Uterus (tissue), 3 donors: ENCODE measurements at regions not wholly inside any gene's neighbourhood (a gene's known extent, or its start where the extent isn't known, plus 50 kb on each side); places are given as distances from the start of the nearest gene placed in this dataset.

Source experiments
- DNase-seq, 2 donors: peaks; one replicate each; pipeline ENCODE4 v3.0.0-alpha.2; 2019 to 2020
- H3K27ac ChIP-seq, 2 donors: fragments of 200-600 bp; sonication (generic); 1 replicate in 1 of 2; 2 replicates in 1 of 2; pipeline ENCODE4 v1.5.1; 2016 to 2018
- H3K27me3 ChIP-seq, 2 donors: fragments of 200-600 bp; sonication (generic); one replicate each; pipeline ENCODE4 v1.5.1; 2018 to 2019; ENCODE audit warnings: control low read depth in 1 of 2
- H3K36me3 ChIP-seq, 2 donors: fragments of 200-600 bp; sonication (generic); one replicate each; pipeline ENCODE4 v1.5.1; 2019; ENCODE audit warnings: control low read depth in 1 of 2
- H3K4me1 ChIP-seq, 2 donors: fragments of 200-600 bp; sonication (generic); one replicate each; pipeline ENCODE4 v1.5.1; 2018 to 2019; ENCODE audit warnings: control low read depth in 1 of 2
- H3K4me3 ChIP-seq, 2 donors: fragments of 200-600 bp; sonication (generic); 1 replicate in 1 of 2; 2 replicates in 1 of 2; pipeline ENCODE4 v1.5.1; 2018 to 2019; ENCODE audit warnings: mild to moderate bottlenecking in 1 of 2
- H3K9me3 ChIP-seq, 2 donors: fragments of 200-600 bp; sonication (generic); one replicate each; pipeline ENCODE4 v1.5.1; 2019; ENCODE audit warnings: control low read depth in 1 of 2
- POLR2A ChIP-seq, 2 donors: fragments of 450-650 bp; IDR thresholded peaks; one replicate each; pipeline ENCODE4 v1.6.1; 2016; ENCODE audit warnings: antibody characterized with exemption in 2 of 2, mild to moderate bottlenecking in 1 of 2, moderate library complexity in 1 of 2
- intact Hi-C: fragments of 100-400 bp; cut with DNase I; formaldehyde crosslinking; loops from one replicate; pipeline ENCODE4 v1.15.1; 2023; ENCODE audit warnings: low total_unique reads
- TF ChIP-seq, protein P1 (sequence below), 4 experiments: fragments of 200-600 bp in 2 of 4; fragments of 450-650 bp in 2 of 4; sonication (generic) in 2 of 4; IDR thresholded peaks; one replicate each; pipeline ENCODE4 v1.5.1; 2016 to 2019; ENCODE audit warnings: antibody characterized with exemption in 4 of 4, mild to moderate bottlenecking in 2 of 4, moderate library complexity in 1 of 4
- donor health status: DM: yes; HTN: yes; CAD: no.

DNA sequence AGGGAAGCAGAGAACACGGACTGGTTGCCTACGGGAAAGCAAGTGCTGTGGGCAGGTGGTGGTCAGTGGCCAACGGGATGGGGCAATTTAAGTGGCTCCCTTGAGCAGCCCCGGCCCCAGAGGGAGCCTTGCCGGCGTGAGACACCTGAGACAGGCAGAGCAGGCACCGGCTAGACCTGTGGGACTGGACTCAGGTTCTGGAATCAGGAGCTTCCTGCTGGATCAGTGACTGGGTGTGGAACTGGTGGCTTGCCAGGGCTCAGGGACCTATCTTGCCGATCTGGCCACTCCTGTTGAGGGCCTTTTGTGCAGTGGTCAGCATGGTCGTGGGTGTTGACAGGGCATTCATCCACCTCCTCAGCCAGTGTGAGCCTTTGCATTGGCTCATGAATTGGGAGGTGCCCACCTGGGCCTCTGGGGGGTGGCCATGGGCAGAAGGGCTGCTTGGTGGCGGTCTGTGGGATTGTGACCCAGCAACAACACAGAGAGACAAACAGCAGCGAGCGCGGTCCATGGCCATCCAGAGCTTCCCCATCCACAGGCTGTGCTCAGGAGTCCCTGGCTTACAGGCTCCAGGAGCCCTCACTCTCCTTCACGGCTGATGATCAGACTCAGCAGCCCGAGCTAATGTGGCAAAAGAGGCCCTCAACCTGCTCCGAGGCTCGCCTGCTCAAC, 85.4 kb upstream of the ZNF516 start:
- DNase-seq = no peak
- no peak overlapping the region for H3K27ac ChIP-seq
- peaks cover 0 to 4% of the 10 kb centered on the region in 2 donors for H3K4me1 ChIP-seq
- H3K4me3 ChIP-seq = no peak overlapping the region
- no peak for TF ChIP-seq POLR2A (IDR thresholded peaks at IDR 0.05)
- TF ChIP-seq, protein P1, sequence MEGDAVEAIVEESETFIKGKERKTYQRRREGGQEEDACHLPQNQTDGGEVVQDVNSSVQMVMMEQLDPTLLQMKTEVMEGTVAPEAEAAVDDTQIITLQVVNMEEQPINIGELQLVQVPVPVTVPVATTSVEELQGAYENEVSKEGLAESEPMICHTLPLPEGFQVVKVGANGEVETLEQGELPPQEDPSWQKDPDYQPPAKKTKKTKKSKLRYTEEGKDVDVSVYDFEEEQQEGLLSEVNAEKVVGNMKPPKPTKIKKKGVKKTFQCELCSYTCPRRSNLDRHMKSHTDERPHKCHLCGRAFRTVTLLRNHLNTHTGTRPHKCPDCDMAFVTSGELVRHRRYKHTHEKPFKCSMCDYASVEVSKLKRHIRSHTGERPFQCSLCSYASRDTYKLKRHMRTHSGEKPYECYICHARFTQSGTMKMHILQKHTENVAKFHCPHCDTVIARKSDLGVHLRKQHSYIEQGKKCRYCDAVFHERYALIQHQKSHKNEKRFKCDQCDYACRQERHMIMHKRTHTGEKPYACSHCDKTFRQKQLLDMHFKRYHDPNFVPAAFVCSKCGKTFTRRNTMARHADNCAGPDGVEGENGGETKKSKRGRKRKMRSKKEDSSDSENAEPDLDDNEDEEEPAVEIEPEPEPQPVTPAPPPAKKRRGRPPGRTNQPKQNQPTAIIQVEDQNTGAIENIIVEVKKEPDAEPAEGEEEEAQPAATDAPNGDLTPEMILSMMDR (IDR thresholded peaks at IDR 0.05) = no peak
- no peaks in the 10 kb centered on the region for H3K36me3 ChIP-seq
- H3K9me3 ChIP-seq = no peaks in the 10 kb centered on the region
- intact Hi-C loops = no loop called here
- no peaks in the 10 kb centered on the region for H3K27me3 ChIP-seq

DNA sequence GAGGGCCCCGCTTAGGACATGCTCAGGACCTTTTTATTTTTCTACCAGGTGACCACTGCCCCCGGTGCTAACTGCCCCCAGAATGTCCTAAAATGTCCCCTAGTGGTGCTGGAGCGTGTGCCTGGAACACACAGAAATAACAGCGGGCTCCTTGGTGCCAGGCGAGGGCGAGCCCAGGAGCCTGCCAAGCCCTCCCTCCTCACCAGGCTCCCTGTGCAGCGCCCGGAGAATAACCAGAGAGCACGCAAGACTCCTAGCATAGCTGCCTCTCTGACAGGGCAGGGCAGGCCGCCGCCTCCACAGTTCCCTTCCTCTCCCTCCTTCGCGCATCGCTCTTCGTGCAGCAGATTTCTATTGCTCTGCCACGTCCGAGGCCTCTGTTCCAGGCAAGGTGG, 84.3 kb upstream of the ZNF516 start:
- intact Hi-C loops = no loop called here
- no peak for TF ChIP-seq POLR2A (IDR thresholded peaks at IDR 0.05)
- TF ChIP-seq, protein P1 (IDR thresholded peaks at IDR 0.05) = no peak
- Histone ChIP-seq H3K27ac (no peak overlapping the region), H3K27me3 (no peaks in the 10 kb centered on the region), H3K4me1 (peaks cover 0 to 4% of the 10 kb centered on the region in 2 donors), H3K4me3 (no peak overlapping the region), H3K9me3 (no peaks in the 10 kb centered on the region), H3K36me3 (no peaks in the 10 kb centered on the region)
- DNase-seq = no peak

DNA sequence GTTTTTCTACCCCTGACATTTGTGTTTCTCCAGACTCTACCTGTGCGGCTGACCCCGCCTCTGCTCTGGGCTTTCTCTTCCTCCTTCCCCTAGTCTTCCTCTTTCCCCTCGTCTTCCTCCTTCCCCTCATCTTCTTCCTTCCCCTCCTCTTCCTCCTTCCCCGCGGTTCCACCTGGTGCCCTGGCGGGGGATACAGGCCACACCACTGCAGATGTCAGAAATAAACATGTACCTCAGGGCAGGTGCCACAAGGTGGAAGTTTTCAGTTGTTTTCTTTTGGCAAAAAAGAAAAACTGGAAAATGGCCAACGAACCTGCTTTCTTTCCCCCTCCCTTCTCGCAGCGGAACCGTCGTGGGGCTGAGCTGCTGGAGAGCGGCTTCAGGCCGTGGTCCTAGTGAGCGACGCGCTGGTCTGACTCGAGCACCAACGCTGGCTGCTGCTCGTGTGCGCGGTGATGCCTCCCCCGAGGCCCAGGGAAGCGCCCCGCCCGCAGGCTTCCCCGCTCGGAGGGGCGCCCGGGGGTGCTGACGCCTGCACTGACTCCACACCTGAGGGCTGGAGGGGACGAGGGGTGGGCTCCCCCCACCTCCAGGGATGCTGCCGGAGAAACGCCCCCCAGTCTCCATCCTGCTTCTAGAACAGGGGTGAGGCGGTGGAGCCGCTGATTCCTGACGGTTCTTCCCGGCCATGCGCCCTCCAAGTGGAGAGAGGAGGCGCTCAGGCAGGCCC, 83.7 kb upstream of the ZNF516 start:
- Histone ChIP-seq H3K9me3 (no peaks in the 10 kb centered on the region), H3K36me3 (no peaks in the 10 kb centered on the region), H3K4me3 (no peak overlapping the region), H3K4me1 (peaks cover 0 to 4% of the 10 kb centered on the region in 2 donors), H3K27me3 (no peaks in the 10 kb centered on the region), H3K27ac (no peak overlapping the region)
- no peak for DNase-seq
- intact Hi-C loops = no loop called here
- TF ChIP-seq, protein P1 (IDR thresholded peaks at IDR 0.05) = no peak
- TF ChIP-seq POLR2A (IDR thresholded peaks at IDR 0.05) = no peak

DNA sequence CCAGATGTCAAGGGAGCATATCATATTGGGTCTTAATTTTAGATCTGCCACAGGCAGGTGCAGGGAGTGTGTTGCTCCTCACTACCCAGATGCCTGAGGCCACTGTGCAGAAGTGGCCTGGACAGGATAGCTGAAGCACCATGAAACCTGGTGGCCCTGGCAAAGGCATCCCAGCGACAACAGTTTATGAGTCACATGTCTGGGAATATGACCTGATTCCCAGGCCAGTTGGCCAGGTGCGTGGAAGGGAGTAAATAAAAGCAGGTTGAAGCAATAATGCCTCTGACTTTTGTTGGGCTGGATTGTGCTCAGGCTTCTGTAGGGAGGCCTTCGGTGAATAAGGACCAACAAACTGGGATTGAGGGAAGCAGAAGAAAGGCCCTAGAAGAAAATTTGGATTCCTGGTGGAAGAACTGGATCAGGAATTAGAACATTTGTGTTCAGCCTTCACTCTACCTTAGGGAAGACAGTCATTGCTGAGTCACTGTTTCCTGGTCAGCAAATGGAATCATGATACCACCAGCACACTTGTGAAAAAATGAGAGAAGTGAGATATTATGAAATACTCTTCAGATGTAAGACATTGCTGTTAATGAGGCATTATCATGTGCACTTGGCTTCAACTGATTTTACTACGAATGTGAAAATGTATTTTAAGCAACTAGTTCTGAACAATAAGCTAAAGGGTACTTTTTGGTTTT, 78.4 kb upstream of the ZNF516 start:
- no peak overlapping the region for H3K27ac ChIP-seq
- no peak for DNase-seq
- TF ChIP-seq, protein P1 (IDR thresholded peaks at IDR 0.05) = no peak
- H3K27me3 ChIP-seq = no peaks in the 10 kb centered on the region
- no peaks in the 10 kb centered on the region for H3K9me3 ChIP-seq
- no peaks in the 10 kb centered on the region for H3K4me1 ChIP-seq
- intact Hi-C loops = no loop called here
- no peaks in the 10 kb centered on the region for H3K36me3 ChIP-seq
- no peak overlapping the region for H3K4me3 ChIP-seq
